Osteocyte (in vitro differentiated cells): ENCODE measurements at regions not wholly inside any gene's neighbourhood (a gene's known extent, or its start where the extent isn't known, plus 50 kb on each side); places are given as distances from the start of the nearest gene placed in this dataset.

ENCODE experiments used
- DNase-seq: peaks from one replicate; pipeline ENCODE4 v3.0.0; 2021; ENCODE audit warnings: mixed read lengths; ENCODE audit not compliant: unreplicated experiment; ENCODE audit errors: extremely low spot score
- H3K27ac Mint-ChIP-seq: one replicate; pipeline ENCODE4 v1.8.0; 2021; ENCODE audit warnings: mild to moderate bottlenecking, mixed read lengths; ENCODE audit not compliant: unreplicated experiment
- H3K27me3 Mint-ChIP-seq: one replicate; pipeline ENCODE4 v1.8.0; 2021; ENCODE audit warnings: mixed read lengths; ENCODE audit not compliant: unreplicated experiment
- H3K36me3 Mint-ChIP-seq: one replicate; pipeline ENCODE4 v1.8.0; 2021; ENCODE audit warnings: mixed read lengths; ENCODE audit not compliant: unreplicated experiment
- H3K4me1 Mint-ChIP-seq: one replicate; pipeline ENCODE4 v1.8.0; 2021; ENCODE audit warnings: mixed read lengths; ENCODE audit not compliant: unreplicated experiment
- H3K4me3 Mint-ChIP-seq: one replicate; pipeline ENCODE4 v1.8.0; 2021; ENCODE audit warnings: mild to moderate bottlenecking, moderate library complexity, mixed read lengths; ENCODE audit not compliant: unreplicated experiment
- H3K9me3 Mint-ChIP-seq: one replicate; pipeline ENCODE4 v1.8.0; 2021; ENCODE audit warnings: mixed read lengths; ENCODE audit not compliant: unreplicated experiment
- TF ChIP-seq, protein P1 (sequence below): fragments of 200-600 bp; sonication (generic); IDR thresholded peaks from 2 replicates; pipeline ENCODE4 v1.5.0; 2021; ENCODE audit warnings: antibody characterized with exemption, mild to moderate bottlenecking, moderate library complexity

- peaks cover 2% of the 10 kb centered on the region for H3K27me3 Mint-ChIP-seq
- no peak overlapping the region for H3K4me3 Mint-ChIP-seq
- TF ChIP-seq, protein P1, sequence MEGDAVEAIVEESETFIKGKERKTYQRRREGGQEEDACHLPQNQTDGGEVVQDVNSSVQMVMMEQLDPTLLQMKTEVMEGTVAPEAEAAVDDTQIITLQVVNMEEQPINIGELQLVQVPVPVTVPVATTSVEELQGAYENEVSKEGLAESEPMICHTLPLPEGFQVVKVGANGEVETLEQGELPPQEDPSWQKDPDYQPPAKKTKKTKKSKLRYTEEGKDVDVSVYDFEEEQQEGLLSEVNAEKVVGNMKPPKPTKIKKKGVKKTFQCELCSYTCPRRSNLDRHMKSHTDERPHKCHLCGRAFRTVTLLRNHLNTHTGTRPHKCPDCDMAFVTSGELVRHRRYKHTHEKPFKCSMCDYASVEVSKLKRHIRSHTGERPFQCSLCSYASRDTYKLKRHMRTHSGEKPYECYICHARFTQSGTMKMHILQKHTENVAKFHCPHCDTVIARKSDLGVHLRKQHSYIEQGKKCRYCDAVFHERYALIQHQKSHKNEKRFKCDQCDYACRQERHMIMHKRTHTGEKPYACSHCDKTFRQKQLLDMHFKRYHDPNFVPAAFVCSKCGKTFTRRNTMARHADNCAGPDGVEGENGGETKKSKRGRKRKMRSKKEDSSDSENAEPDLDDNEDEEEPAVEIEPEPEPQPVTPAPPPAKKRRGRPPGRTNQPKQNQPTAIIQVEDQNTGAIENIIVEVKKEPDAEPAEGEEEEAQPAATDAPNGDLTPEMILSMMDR = no peak
- no peak for DNase-seq
- H3K4me1 Mint-ChIP-seq = peaks cover 12% of the 10 kb centered on the region
- H3K27ac Mint-ChIP-seq = no peak overlapping the region
- H3K36me3 Mint-ChIP-seq = no peaks in the 10 kb centered on the region
- no peaks in the 10 kb centered on the region for H3K9me3 Mint-ChIP-seq
Observed at GRCh38 chr15:58342508-58342907, 89.3 kb upstream of the LIPC start.

- H3K9me3 Mint-ChIP-seq = no peaks in the 10 kb centered on the region
- H3K27ac Mint-ChIP-seq = no peak overlapping the region
- H3K4me1 Mint-ChIP-seq = peaks cover 12% of the 10 kb centered on the region
- peaks cover 2% of the 10 kb centered on the region for H3K27me3 Mint-ChIP-seq
- TF ChIP-seq, protein P1 = no peak
- H3K4me3 Mint-ChIP-seq = no peak overlapping the region
- no peaks in the 10 kb centered on the region for H3K36me3 Mint-ChIP-seq
- DNase-seq = no peak
Observed at GRCh38 chr15:58344213-58345070, 87.3 kb upstream of the LIPC start.

GRCh38 chr15:58346361-58346760, 85.4 kb upstream of the LIPC start:
- no peak overlapping the region for H3K27ac Mint-ChIP-seq
- TF ChIP-seq, protein P1 = no peak
- H3K4me1 Mint-ChIP-seq = peaks cover 12% of the 10 kb centered on the region
- H3K9me3 Mint-ChIP-seq = no peaks in the 10 kb centered on the region
- DNase-seq = no peak
- peaks cover 2% of the 10 kb centered on the region for H3K27me3 Mint-ChIP-seq
- H3K4me3 Mint-ChIP-seq = no peak overlapping the region
- no peaks in the 10 kb centered on the region for H3K36me3 Mint-ChIP-seq

- H3K27me3 Mint-ChIP-seq = peaks cover 2% of the 10 kb centered on the region
- TF ChIP-seq, protein P1 = no peak
- no peak for DNase-seq
- no peaks in the 10 kb centered on the region for H3K36me3 Mint-ChIP-seq
- peaks cover 9% of the 10 kb centered on the region for H3K4me1 Mint-ChIP-seq
- no peaks in the 10 kb centered on the region for H3K9me3 Mint-ChIP-seq
- no peak overlapping the region for H3K4me3 Mint-ChIP-seq
- H3K27ac Mint-ChIP-seq = no peak overlapping the region
Observed at GRCh38 chr15:58348095-58348812, 83.5 kb upstream of the LIPC start.
